WI38 (cell line): ENCODE measurements at regions not wholly inside any gene's neighbourhood (a gene's known extent, or its start where the extent isn't known, plus 50 kb on each side); places are given as distances from the start of the nearest gene placed in this dataset.

ENCODE experiments used
- H3K4me3 ChIP-seq: 2 replicates; pipeline ENCODE4 v1.5.1; 2011; ENCODE audit warnings: low read depth, mild to moderate bottlenecking, control low read depth, low read length
- CTCF ChIP-seq: IDR thresholded peaks from 2 replicates; pipeline ENCODE4 v1.5.1; 2012; ENCODE audit warnings: low read depth, mild to moderate bottlenecking, control low read depth, low read length

- no peak for TF ChIP-seq CTCF
Observed at GRCh38 chr7:13563257-13563656, 426.2 kb downstream of the ETV1 start.

GRCh38 chr7:13563680-13564079 lies 425.8 kb downstream of the ETV1 start:
- no peak for TF ChIP-seq CTCF
- H3K4me3 ChIP-seq = no peak overlapping the region

More at GRCh38 chr7:13563257-13563656, 426.2 kb downstream of the ETV1 start:
- no peak overlapping the region for H3K4me3 ChIP-seq

GRCh38 chr7:13577566-13578145 lies 411.8 kb downstream of the ETV1 start:
- H3K4me3 ChIP-seq = no peak overlapping the region
- TF ChIP-seq CTCF = no peak

DNA sequence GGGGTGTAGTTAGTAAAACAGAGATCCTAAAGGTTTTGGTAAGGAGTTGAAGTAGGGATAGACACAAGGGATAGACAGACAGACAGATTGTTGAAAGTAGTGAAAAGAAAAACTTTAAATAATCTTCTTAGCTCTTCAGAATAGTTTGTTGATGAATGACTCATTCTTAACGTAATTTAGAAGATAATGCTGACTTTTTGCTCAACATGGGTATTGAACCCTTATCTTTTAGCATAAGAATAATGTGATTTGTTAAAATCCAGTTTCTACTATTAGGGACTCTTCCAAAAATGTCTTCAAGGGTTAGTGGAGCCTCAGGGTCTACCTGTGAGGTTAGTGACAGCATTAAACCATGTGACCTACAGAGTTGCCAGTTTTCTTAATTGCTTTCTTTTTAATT lies 411.2 kb downstream of the ETV1 start:
- H3K4me3 ChIP-seq = no peak overlapping the region
- no peak for TF ChIP-seq CTCF

DNA sequence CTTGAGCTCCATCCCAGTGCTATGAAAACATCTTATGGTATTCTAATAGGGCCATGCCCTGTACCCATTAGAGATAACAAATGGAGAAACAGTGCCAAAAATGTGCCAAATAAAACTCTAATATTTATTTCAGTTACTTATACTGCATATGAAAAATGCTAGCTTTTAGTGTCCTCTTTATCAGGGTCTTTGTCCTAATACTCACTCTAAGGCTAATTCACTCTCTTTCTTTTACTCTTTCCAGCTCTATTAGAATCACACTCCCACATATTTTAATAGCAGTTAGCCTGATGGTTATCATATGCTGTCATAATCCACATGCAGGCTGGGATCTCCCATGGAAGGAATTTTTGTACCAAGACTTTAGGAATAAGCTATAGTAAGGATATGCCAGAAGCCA lies 408.4 kb downstream of the ETV1 start:
- H3K4me3 ChIP-seq = no peak overlapping the region
- TF ChIP-seq CTCF = no peak

DNA sequence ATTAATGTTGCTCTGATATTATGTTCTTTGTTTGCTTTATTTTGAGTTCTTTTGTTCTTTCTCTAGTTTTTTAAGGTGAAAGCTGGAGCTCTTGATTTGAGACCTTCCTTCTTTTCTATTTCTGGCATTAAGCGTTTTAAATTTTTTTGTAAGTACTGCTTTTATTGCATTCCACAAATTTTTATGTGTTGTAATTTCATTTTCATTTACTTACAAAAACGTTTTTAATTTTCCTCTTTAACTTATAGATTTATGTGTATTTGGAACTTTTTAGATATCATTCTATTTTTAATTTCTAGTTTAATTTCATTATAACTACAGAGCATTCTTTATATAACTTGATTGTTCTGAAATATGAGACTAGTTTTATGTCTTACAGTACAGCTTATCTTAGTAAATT lies 395.6 kb downstream of the ETV1 start:
- TF ChIP-seq CTCF = no peak
- no peak overlapping the region for H3K4me3 ChIP-seq

DNA sequence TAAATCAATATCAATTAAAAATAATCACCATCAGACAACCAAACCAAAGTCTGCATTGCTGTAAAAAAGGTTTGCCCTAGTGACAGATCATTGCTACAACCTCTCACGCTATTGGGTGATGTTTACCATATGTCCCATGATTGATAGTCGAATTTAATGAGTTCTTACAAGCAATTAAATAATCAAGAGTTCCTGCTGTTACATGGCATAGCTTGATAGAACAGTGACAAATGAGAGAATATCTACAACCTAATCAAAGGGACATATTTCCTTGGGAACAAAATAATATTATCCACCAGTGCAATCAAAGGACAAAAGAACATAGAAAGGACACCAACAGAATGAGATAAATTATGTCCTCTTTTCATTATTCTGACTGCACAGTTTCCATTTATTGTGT lies 387.4 kb downstream of the ETV1 start:
- TF ChIP-seq CTCF = no peak
- H3K4me3 ChIP-seq = no peak overlapping the region
